Forelimb muscle (tissue), 1 donor: ENCODE measurements at regions not wholly inside any gene's neighbourhood (a gene's known extent, or its start where the extent isn't known, plus 50 kb on each side); places are given as distances from the start of the nearest gene placed in this dataset.
"Not testable (repeated sequence)": the region's sequence is repeated elsewhere in the genome, so short reads cannot be mapped to it uniquely, and the experiment has no call there.

Source experiments
- DNase-seq: peaks from one replicate; pipeline ENCODE4 v3.0.0-alpha.2; 2013; ENCODE audit warnings: low read depth

GRCh38 chr12:67039995-67040860, 228.9 kb upstream of the CAND1 start:
- DNase-seq: no peak

- DNase-seq: no peak
Measured at GRCh38 chr12:67040861-67041137, 228.4 kb upstream of the CAND1 start.

DNA sequence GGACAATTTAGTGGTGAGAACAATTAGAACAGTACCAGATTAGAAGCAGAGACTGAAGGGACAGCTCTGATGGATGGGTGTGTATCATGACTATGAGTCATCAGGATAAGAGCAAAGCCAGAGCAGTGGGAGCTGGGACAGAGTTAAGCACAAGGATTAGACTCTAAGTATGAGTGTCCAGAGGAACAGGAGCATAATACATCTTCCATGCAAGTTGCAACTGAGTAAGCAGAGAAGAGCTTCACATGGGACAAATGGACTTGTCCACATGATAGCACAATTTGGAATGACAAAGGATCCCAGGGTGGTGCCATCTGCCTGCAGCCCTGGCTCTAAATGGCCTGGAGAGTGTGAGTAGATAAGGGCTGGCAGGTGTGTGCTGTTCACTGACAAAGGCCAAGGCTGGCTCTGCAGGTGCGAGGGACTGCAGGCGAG, 226.4 kb upstream of the CAND1 start:
- DNase-seq: no peak

DNA sequence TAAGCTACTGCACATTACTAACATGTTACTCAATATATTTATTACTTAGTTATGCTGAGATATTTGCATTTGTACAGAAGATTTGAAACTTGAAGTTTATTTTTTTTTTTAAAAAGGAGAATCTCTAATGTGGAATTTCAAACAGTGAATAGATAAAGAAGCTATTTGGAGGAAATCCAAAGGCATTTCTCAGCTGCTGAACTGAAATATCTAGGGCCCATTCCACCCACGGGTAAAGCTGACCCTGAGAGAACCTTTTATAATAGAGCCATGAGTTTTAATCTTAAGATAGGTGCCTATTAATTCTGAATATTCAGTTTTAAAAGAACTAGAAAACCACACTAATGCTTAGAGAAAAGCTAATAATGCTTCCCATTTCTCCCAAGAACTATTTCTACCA, 225.4 kb upstream of the CAND1 start:
- no peak for DNase-seq

GRCh38 chr12:67045650-67046049, 223.5 kb upstream of the CAND1 start:
- no peak for DNase-seq

DNA sequence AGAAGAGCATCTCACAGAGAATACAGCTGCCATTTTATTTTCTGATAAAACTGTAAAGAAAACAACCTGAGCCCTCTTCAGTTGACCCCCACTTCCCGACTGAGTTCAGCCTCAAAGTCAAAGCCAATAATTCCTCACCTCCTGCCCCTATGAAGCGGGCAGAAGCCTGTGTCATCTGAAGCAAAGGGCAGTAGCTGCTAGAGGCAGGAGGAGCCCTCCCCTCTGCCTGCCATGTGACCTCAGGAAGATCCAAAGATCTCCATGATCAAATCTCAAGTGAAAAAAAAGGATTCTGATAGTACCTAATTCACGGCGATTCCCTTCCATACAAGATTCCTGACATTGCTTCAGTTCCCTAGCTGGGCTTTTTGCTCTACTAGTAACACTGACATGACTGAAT, 223.1 kb upstream of the CAND1 start:
- no peak for DNase-seq

DNA sequence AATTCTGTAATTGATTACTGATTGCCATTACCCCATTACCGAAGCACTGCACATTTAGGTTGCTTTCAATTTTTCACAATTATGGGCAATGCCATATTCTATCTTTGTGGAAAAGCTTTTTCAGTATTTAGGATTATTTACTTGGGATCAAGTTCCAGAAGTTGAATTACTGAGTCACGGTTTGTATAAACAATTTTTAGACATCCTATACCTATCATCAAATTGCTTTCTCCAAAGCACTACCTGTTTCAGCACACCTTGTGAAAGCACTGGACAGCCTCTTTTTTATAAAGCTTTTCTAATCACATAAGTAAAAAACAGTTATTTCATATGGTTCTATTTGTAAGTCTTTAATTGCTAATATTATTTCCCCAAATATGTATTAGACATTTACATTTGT, 221.5 kb upstream of the CAND1 start:
- DNase-seq: no peak

GRCh38 chr12:67048371-67048770, 220.8 kb upstream of the CAND1 start:
- DNase-seq: no peak

GRCh38 chr12:67049199-67049598, 220.0 kb upstream of the CAND1 start:
- DNase-seq: not testable (repeated sequence)

DNA sequence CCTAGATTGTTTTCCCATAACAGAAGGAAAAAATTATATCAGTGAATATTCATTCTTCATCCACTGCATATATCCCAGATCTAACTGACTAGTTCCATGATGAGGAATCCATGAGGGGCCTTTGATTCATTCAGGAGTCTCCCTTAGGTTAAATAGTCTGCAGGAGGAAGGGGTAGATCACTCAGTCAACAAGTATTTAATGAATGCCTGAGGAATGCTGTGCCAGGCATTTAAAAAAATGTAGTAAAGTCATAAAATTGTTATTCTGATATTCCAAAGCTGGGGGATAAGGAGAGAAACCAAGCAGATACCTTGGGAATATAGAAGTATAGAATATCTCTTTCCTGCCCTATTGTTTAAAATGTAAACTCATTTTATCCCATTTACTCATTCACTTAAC, 216.2 kb upstream of the CAND1 start:
- DNase-seq: no peak

GRCh38 chr12:67056329-67056728, 212.8 kb upstream of the CAND1 start:
- no peak for DNase-seq

DNA sequence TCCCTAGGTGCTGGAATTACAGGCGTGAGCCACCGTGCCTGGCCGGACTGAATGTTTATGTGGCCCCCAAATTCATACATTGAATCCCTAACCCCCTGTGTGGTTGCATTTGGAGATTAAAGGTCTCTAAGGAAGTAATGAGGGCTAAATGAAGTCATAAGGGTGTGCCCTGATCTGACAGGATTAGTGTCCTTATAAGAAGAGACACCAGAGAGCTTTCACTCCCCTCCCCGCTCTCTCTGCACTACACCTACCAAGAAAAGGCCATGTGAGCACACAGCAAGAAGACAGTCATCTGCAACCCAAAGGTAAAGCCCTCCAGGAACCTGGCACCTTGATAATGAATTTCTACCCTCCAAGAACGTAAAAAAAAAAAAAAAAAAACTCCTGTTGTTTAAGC, 212.1 kb upstream of the CAND1 start:
- no peak for DNase-seq

DNA sequence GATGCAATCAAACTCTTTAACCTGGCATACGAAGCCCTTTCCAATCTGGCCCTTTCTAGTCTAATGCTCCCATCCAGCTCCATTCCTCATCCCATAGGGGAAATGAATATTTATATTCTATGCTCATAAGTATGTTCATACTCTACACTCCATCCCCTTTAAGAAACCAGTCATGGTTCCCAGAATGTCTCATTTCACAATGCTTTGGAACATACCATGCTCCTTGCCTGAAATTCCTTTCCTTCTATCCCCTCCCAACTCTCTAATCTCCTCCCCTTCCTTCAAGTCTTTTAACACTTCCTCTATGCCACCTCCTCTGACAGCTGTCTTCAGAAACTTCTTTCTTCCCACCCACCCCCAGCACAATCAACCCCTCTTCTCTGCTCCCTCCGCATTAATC, 207.0 kb upstream of the CAND1 start:
- DNase-seq: no peak

- DNase-seq: no peak
Measured at GRCh38 chr12:67067453-67068203, 201.5 kb upstream of the CAND1 start.

- no peak for DNase-seq
Measured at GRCh38 chr12:67068204-67068731, 200.9 kb upstream of the CAND1 start.

GRCh38 chr12:67068761-67069450, 200.3 kb upstream of the CAND1 start:
- DNase-seq: no peak

DNA sequence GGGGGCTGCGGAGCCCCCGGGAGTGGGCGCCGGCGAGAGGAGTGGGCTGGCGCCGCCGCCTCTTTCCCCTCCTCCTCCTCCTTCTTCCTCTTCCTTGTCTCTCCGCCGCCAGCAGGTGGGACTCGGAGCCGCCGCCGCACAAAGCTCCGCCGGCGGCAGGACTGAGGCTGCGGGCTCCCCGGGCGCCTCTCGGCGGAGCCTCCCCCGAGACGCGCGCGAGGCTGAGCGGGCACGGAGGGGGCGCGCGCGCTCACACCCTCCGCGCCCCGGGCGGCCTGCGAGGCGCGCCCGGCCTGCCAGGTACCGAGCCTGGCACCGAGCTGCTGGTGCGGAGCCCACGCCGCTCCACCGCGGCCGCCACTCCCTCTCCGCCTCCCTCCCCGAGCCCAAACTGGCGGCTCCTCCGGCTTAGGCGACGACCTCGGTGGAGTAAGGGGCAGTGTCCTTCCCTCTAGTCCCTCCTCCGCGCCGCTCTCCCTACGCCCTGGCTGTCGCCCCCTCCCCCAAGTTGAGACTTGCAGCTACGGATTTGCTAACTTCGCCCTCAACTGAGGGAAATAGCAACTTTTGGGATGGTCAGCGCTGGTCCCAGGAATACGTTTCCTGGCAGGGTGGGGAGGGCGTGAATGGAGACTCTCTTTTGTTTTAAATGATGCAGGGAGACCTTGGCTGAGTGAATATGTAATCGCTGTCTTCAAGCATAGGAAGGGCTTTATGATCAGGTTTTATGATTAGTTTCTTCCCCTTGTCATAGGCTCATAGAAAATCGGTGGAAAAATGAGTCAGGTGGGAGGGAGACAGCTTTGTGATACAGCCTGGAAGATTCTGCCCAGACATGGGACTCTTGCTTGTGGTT, 199.5 kb upstream of the CAND1 start:
- no peak for DNase-seq

DNA sequence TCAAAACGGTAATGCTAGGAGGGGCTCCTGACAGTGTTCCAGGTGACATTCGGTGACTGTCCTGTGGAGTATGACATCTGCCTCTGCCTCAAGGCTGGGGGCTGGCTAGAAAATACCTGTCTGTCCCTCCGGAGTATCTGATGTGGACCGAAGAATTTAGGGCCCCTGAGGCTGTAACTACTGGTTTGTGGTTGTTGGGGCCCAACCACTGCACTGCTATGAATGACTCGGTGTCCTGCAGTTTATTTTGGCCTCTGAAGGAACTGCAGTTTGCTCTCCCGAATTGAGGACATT, 198.9 kb upstream of the CAND1 start:
- DNase-seq: no peak

- DNase-seq: no peak
Measured at GRCh38 chr12:67070604-67071003, 198.6 kb upstream of the CAND1 start.

GRCh38 chr12:67072281-67072680, 196.9 kb upstream of the CAND1 start:
- not testable (repeated sequence) for DNase-seq

DNA sequence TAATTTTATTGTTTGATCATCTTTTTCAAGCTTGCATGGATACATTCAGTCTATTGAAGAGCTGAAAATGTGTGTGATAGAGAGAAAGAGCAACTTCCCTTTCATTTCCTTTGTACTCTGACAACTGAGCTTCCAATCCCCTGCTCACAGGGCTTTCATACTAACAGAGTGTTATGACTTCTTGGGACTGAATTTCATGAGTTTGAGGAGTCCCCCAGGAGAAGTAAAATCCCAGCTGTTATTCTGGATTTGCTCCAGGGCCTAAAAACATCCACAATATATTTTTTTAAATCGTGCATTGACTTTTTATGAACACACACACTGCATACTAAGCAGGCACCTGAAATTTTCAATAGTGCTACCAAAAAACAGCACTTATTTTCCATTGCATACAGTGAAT, 195.8 kb upstream of the CAND1 start:
- no peak for DNase-seq

DNA sequence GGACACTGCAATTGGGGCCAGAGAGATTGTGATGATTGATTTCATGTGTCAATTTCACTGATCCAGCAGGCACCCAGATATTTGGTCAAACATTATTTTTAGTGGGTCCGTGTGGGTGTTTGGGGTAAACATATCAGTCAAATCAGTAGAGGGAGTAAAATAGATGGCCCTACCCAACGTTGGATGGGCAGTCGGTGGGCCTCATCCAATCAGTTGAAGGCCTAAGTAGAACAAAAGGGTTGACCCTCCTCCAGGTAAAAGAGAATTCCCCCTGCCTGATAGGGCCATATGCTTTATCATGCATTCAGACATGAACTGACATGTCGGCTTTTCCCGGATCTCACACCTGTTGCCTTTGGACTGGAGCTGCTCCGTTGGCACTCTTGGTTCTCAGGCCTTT, 195.1 kb upstream of the CAND1 start:
- DNase-seq: no peak
